DOHH2 (cell line): ENCODE measurements at regions not wholly inside any gene's neighbourhood (a gene's known extent, or its start where the extent isn't known, plus 50 kb on each side); places are given as distances from the start of the nearest gene placed in this dataset.

Experiments used
- EZH2phosphoT487 ChIP-seq: fragments of 200-600 bp; sonication (generic); IDR thresholded peaks from 2 replicates; pipeline ENCODE4 v1.6.1; 2017; ENCODE audit warnings: borderline replicate concordance, mild to moderate bottlenecking, antibody characterized with exemption, low read length, moderate library complexity, mixed read lengths
- TF ChIP-seq, protein P1 (sequence below): fragments of 200-600 bp; sonication (generic); IDR thresholded peaks from one replicate; pipeline ENCODE4 v1.5.1; 2014; ENCODE audit warnings: antibody characterized with exemption, mild to moderate bottlenecking, low read depth, low read length; ENCODE audit not compliant: poor library complexity, severe bottlenecking

DNA sequence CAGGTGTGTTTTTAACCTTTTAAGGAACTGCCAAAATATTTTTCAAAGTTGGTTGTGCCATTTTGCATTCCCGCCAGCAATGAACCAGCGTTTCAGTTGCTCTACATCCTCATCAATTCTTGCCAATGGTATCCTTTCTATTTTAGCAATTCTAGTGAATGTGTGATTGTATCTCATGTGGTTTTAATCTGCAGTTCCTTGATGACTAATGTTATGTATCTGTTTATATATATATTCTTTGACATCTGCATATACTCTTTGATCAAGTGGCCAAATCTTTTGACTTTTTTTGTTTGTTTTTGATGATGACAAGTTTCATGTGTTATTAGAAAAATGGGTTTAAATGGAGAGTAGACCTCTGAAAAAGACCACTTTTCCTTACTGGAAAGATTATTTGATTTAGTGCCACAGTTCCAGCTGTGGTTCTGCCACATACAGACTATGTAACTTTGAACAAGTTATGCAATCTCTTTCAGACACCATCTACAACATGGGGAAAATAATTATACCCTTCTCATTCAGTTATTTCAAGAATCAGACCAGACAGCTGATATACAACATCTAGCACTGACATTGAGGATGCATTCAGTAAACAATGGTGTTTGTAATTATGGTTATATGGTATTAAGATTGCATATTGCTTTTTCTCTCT is 146.3 kb upstream of the CNOT2 start:
- TF ChIP-seq, protein P1, sequence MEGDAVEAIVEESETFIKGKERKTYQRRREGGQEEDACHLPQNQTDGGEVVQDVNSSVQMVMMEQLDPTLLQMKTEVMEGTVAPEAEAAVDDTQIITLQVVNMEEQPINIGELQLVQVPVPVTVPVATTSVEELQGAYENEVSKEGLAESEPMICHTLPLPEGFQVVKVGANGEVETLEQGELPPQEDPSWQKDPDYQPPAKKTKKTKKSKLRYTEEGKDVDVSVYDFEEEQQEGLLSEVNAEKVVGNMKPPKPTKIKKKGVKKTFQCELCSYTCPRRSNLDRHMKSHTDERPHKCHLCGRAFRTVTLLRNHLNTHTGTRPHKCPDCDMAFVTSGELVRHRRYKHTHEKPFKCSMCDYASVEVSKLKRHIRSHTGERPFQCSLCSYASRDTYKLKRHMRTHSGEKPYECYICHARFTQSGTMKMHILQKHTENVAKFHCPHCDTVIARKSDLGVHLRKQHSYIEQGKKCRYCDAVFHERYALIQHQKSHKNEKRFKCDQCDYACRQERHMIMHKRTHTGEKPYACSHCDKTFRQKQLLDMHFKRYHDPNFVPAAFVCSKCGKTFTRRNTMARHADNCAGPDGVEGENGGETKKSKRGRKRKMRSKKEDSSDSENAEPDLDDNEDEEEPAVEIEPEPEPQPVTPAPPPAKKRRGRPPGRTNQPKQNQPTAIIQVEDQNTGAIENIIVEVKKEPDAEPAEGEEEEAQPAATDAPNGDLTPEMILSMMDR = no peak
- TF ChIP-seq EZH2phosphoT487 = no peak
